Karpas-422 (cell line): ENCODE measurements at regions not wholly inside any gene's neighbourhood (a gene's known extent, or its start where the extent isn't known, plus 50 kb on each side); places are given as distances from the start of the nearest gene placed in this dataset.
"Not testable (repeated sequence)": the region's sequence is repeated elsewhere in the genome, so short reads cannot be mapped to it uniquely, and the experiment has no call there.

Source experiments
- DNase-seq: peaks from one replicate; pipeline ENCODE4 v3.0.0-alpha.2; 2015
- H2AFZ ChIP-seq: fragments of 200-600 bp; sonication (generic); 2 replicates; pipeline ENCODE4 v1.6.1; 2014; ENCODE audit warnings: antibody characterized with exemption, low read length, mixed read lengths
- H3K27ac ChIP-seq: fragments of 200-600 bp; sonication (generic); 2 replicates; pipeline ENCODE4 v1.5.1; 2014; ENCODE audit warnings: mild to moderate bottlenecking, low read length, moderate library complexity
- H3K27me3 ChIP-seq: fragments of 200-600 bp; sonication (generic); 2 replicates; pipeline ENCODE4 v1.6.1; 2014; ENCODE audit warnings: low read length, mixed read lengths
- H3K36me3 ChIP-seq: fragments of 200-600 bp; sonication (generic); 2 replicates; pipeline ENCODE4 v1.6.1; 2014; ENCODE audit warnings: low read length, mixed read lengths; ENCODE audit not compliant: insufficient read depth
- H3K4me1 ChIP-seq: fragments of 200-600 bp; sonication (generic); 2 replicates; pipeline ENCODE4 v1.6.1; 2014; ENCODE audit warnings: mild to moderate bottlenecking, low read length, mixed read lengths
- H3K4me2 ChIP-seq: fragments of 200-600 bp; sonication (generic); 2 replicates; pipeline ENCODE4 v1.6.1; 2014; ENCODE audit warnings: low read length, low read depth, mild to moderate bottlenecking; ENCODE audit not compliant: poor library complexity, severe bottlenecking
- H3K4me3 ChIP-seq: fragments of 200-600 bp; sonication (generic); 2 replicates; pipeline ENCODE4 v1.5.1; 2014; ENCODE audit warnings: mild to moderate bottlenecking, antibody characterized with exemption, low read length, mixed read lengths
- H3K79me2 ChIP-seq: fragments of 200-600 bp; sonication (generic); 2 replicates; pipeline ENCODE4 v1.6.1; 2014; ENCODE audit warnings: mild to moderate bottlenecking, low read length, mixed read lengths
- H3K9ac ChIP-seq: fragments of 200-600 bp; sonication (generic); 2 replicates; pipeline ENCODE4 v1.6.0; 2014; ENCODE audit warnings: low read length
- H3K9me2 ChIP-seq: fragments of 200-600 bp; sonication (generic), shearing (Covaris generic); replicated peaks from 2 replicates; pipeline ENCODE4 v1.6.0; 2014; ENCODE audit warnings: mild to moderate bottlenecking, low read length, moderate library complexity; ENCODE audit not compliant: insufficient read depth
- H3K9me3 ChIP-seq: fragments of 300-700, 200-600 bp; sonication (generic); 2 replicates; pipeline ENCODE4 v1.6.1; 2014; ENCODE audit warnings: low read length, mixed read lengths
- H4K20me1 ChIP-seq: fragments of 200-600 bp; sonication (generic); 2 replicates; pipeline ENCODE4 v1.6.1; 2014; ENCODE audit warnings: mild to moderate bottlenecking, antibody characterized with exemption, low read length, low read depth; ENCODE audit not compliant: insufficient read depth

- Histone ChIP-seq H3K4me1 (no peaks in the 10 kb centered on the region), H4K20me1 (no peaks in the 10 kb centered on the region), H3K27ac (no peak overlapping the region), H3K9ac (no peak overlapping the region), H3K36me3 (no peaks in the 10 kb centered on the region), H3K79me2 (no peaks in the 10 kb centered on the region), H3K9me3 (no peaks in the 10 kb centered on the region), H3K9me2 (no peaks in the 10 kb centered on the region), H2AFZ (no peak overlapping the region), H3K4me2 (no peak overlapping the region), H3K27me3 (no peaks in the 10 kb centered on the region), H3K4me3 (no peak overlapping the region)
- DNase-seq: no peak
Measured at GRCh38 chr3:102005551-102005950, 156.2 kb downstream of the NFKBIZ start.

DNA sequence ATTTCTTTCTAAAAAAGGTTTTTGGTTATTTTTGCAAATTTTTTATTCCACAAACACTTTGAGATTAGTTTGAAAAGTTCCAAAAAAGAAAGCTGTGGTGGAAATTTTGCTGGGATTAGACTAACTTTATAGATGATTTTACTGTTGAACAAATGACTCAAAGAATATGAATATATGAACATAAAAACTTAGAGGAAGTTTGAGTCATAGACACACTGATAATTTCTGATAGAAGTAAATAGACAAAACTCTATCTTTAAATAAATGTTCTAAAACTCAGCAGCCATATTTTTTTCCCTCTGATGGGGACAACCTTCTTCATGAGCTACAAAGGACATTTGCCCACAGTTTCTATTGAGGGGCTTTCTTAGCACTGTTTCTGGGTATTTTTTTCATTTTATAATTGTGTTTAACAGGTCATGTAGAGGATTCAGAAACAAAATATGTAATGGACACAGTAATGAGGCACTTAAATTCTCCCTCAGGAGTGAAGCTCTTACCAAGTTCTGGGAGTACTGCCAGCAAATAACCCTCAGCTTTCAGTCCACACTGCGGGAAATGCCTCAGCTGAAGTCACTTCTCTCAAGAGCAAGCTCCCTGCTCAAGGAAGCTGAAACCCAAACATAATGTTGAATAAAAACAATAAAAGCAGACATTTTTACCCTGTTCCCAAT is 157.6 kb downstream of the NFKBIZ start:
- Histone ChIP-seq H3K4me2 (no peak overlapping the region), H3K4me3 (no peak overlapping the region)

GRCh38 chr3:102008436-102008835 is 159.1 kb downstream of the NFKBIZ start:
- not testable (repeated sequence) for H3K4me3 ChIP-seq, H3K27ac ChIP-seq, DNase-seq, H3K9me3 ChIP-seq, H3K4me1 ChIP-seq, H3K27me3 ChIP-seq, H4K20me1 ChIP-seq, H2AFZ ChIP-seq, H3K9me2 ChIP-seq, H3K79me2 ChIP-seq, H3K9ac ChIP-seq, H3K4me2 ChIP-seq, H3K36me3 ChIP-seq

More for the DNA sequence above, 157.6 kb downstream of the NFKBIZ start:
- no peaks in the 10 kb centered on the region for H3K36me3 ChIP-seq
- H3K9ac ChIP-seq: no peak overlapping the region
- no peaks in the 10 kb centered on the region for H3K79me2 ChIP-seq
- H3K9me2 ChIP-seq: no peaks in the 10 kb centered on the region
- no peaks in the 10 kb centered on the region for H3K27me3 ChIP-seq
- no peaks in the 10 kb centered on the region for H3K4me1 ChIP-seq
- no peaks in the 10 kb centered on the region for H3K9me3 ChIP-seq
- DNase-seq: no peak
- H2AFZ ChIP-seq: no peak overlapping the region
- H4K20me1 ChIP-seq: no peaks in the 10 kb centered on the region
- no peak overlapping the region for H3K27ac ChIP-seq

- Histone ChIP-seq H3K9ac (no peak overlapping the region), H3K27ac (no peak overlapping the region), H3K9me3 (no peaks in the 10 kb centered on the region), H2AFZ (no peak overlapping the region), H3K4me1 (no peaks in the 10 kb centered on the region), H3K4me2 (no peak overlapping the region), H3K9me2 (no peaks in the 10 kb centered on the region), H3K27me3 (no peaks in the 10 kb centered on the region), H3K36me3 (no peaks in the 10 kb centered on the region), H4K20me1 (no peaks in the 10 kb centered on the region), H3K4me3 (no peak overlapping the region), H3K79me2 (no peaks in the 10 kb centered on the region)
- DNase-seq: no peak
Measured at GRCh38 chr3:102016417-102016816, 167.1 kb downstream of the NFKBIZ start.

DNA sequence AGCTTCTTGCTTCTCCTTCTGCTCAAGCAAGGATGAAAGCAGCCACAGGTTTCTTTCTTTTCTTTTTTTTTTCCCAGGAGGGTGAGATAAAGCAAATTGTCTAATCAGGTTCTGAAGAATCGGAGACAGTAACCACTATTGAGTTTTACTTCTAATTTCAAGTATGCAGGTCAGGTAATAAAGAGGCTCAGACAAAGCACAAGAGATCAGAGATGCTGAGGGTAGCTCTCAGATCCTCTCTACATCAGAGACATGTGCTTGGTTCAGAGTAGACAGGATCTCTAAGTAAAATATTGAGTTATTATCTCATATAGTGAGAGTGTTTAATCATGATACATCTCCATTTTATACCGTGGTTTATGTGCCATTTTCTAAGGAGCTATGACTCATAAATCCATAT is 168.5 kb downstream of the NFKBIZ start:
- H3K27me3 ChIP-seq: no peaks in the 10 kb centered on the region
- no peaks in the 10 kb centered on the region for H3K79me2 ChIP-seq
- H3K4me1 ChIP-seq: no peaks in the 10 kb centered on the region
- H3K4me3 ChIP-seq: no peak overlapping the region
- DNase-seq: no peak
- no peaks in the 10 kb centered on the region for H3K9me3 ChIP-seq
- no peak overlapping the region for H3K9ac ChIP-seq
- no peaks in the 10 kb centered on the region for H3K9me2 ChIP-seq
- H3K4me2 ChIP-seq: no peak overlapping the region
- no peaks in the 10 kb centered on the region for H4K20me1 ChIP-seq
- H2AFZ ChIP-seq: no peak overlapping the region
- no peak overlapping the region for H3K27ac ChIP-seq
- H3K36me3 ChIP-seq: no peaks in the 10 kb centered on the region

- no peak for DNase-seq
- no peaks in the 10 kb centered on the region for H3K9me3 ChIP-seq
- H3K27me3 ChIP-seq: no peaks in the 10 kb centered on the region
- H3K4me2 ChIP-seq: no peak overlapping the region
- H3K4me3 ChIP-seq: no peak overlapping the region
- H3K9me2 ChIP-seq: no peaks in the 10 kb centered on the region
- H3K4me1 ChIP-seq: no peaks in the 10 kb centered on the region
- no peak overlapping the region for H3K27ac ChIP-seq
- H4K20me1 ChIP-seq: no peaks in the 10 kb centered on the region
- H3K36me3 ChIP-seq: no peaks in the 10 kb centered on the region
- H3K9ac ChIP-seq: no peak overlapping the region
- H2AFZ ChIP-seq: no peak overlapping the region
- H3K79me2 ChIP-seq: no peaks in the 10 kb centered on the region
Measured at GRCh38 chr3:102018551-102018950, 169.2 kb downstream of the NFKBIZ start.

DNA sequence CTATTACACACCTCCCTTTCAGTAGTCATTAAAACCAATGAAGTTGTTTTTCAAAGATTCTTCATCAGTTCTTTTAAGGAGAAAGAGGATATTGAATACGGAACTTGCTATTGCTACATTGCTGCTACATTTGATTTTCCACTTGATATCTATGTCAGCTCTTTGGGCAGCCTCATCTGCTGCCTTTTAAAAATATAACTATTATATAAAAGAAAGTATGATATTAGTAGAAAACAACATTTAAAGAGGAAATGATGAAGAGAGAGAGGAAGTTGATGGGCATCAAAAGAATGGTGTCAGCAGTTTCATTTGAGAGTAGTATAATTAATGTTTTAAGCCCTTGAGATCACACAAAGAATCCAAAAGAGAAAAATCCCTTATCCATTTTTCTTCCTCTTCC is 171.4 kb downstream of the NFKBIZ start:
- no peaks in the 10 kb centered on the region for H3K27me3 ChIP-seq
- no peaks in the 10 kb centered on the region for H3K79me2 ChIP-seq
- no peak overlapping the region for H2AFZ ChIP-seq
- H3K4me1 ChIP-seq: no peaks in the 10 kb centered on the region
- H3K4me3 ChIP-seq: no peak overlapping the region
- no peak overlapping the region for H3K27ac ChIP-seq
- no peak for DNase-seq
- H3K4me2 ChIP-seq: no peak overlapping the region
- no peaks in the 10 kb centered on the region for H3K9me2 ChIP-seq
- H4K20me1 ChIP-seq: no peaks in the 10 kb centered on the region
- H3K9ac ChIP-seq: no peak overlapping the region
- H3K9me3 ChIP-seq: no peaks in the 10 kb centered on the region
- H3K36me3 ChIP-seq: no peaks in the 10 kb centered on the region

DNA sequence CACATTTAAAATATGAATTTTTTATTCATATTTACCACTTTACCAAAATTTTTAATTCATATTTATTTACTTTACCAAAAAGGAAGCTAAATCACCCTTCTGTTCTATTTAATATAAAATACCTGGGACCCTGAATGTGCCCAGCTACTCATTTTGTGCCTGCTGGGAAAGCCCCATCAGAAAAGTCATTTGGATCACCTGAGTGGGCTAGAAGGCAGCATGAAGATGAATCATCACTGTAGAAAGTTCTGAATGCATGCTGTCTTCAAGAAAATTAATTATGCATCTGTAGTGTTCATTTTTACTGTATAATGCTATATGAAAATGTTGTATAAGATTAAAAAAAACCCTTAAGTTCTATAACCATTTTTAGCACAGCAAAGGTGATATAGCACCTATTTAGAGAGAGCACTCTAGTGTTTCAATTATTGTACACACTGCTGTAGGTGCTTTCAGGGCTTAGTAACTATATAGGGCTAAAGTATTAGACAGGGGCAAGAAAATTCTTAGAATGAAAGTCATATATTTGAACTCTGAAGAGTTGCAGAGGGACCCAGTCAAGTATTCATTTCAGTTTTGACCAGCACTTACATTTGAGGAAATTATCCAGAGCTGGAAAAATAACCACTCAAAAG is 175.1 kb downstream of the NFKBIZ start:
- no peaks in the 10 kb centered on the region for H3K4me1 ChIP-seq
- no peak overlapping the region for H3K4me2 ChIP-seq
- no peaks in the 10 kb centered on the region for H3K79me2 ChIP-seq
- DNase-seq: no peak
- H4K20me1 ChIP-seq: no peaks in the 10 kb centered on the region
- no peaks in the 10 kb centered on the region for H3K36me3 ChIP-seq
- H3K4me3 ChIP-seq: no peak overlapping the region
- no peak overlapping the region for H3K9ac ChIP-seq
- no peak overlapping the region for H3K27ac ChIP-seq
- no peaks in the 10 kb centered on the region for H3K9me3 ChIP-seq
- H3K27me3 ChIP-seq: no peaks in the 10 kb centered on the region
- H3K9me2 ChIP-seq: no peaks in the 10 kb centered on the region
- H2AFZ ChIP-seq: no peak overlapping the region
